Right atrium auricular region (tissue), 2 donors: ENCODE measurements at regions not wholly inside any gene's neighbourhood (a gene's known extent, or its start where the extent isn't known, plus 50 kb on each side); places are given as distances from the start of the nearest gene placed in this dataset.

Experiments used
- DNase-seq: peaks from one replicate; pipeline ENCODE4 v3.0.0-alpha.2; 2019; ENCODE audit warnings: low spot score
- H3K27ac ChIP-seq, 2 donors: fragments of 200-600 bp; sonication (generic); 1 replicate in 1 of 2; 2 replicates in 1 of 2; pipeline ENCODE4 v1.5.1; 2016 to 2019
- H3K27me3 ChIP-seq, 2 donors: fragments of 200-600 bp; sonication (generic); one replicate each; pipeline versions ENCODE4 v1.5.1 to v1.6.0; 2017 to 2019
- H3K36me3 ChIP-seq: fragments of 200-600 bp; sonication (generic); one replicate; pipeline ENCODE4 v1.5.1; 2016
- H3K4me1 ChIP-seq, 2 donors: fragments of 200-600 bp; sonication (generic); one replicate each; pipeline versions ENCODE4 v1.5.1 to v1.6.0; 2017 to 2019
- H3K4me3 ChIP-seq, 2 donors: fragments of 200-600 bp; sonication (generic); 1 replicate in 1 of 2; 2 replicates in 1 of 2; pipeline ENCODE4 v1.5.1; 2017 to 2019; ENCODE audit warnings: mild to moderate bottlenecking in 1 of 2, moderate library complexity in 1 of 2
- H3K9me3 ChIP-seq, 2 donors: fragments of 200-600 bp; sonication (generic); one replicate each; pipeline ENCODE4 v1.5.1; 2019
- CTCF ChIP-seq, 2 donors: fragments of 200-600 bp; sonication (generic); IDR thresholded peaks; one replicate each; pipeline ENCODE4 v1.5.1; 2019; ENCODE audit warnings: antibody characterized with exemption in 2 of 2

- H3K4me1 ChIP-seq, result no peaks in the 10 kb centered on the region
- no peak overlapping the region for H3K4me3 ChIP-seq
- TF ChIP-seq CTCF (IDR thresholded peaks at IDR 0.05), result no peak
- no peak overlapping the region for H3K27ac ChIP-seq
- no peak for DNase-seq
- H3K9me3 ChIP-seq, result no peaks in the 10 kb centered on the region
- no peaks in the 10 kb centered on the region for H3K27me3 ChIP-seq
- H3K36me3 ChIP-seq, result no peaks in the 10 kb centered on the region
Measured at GRCh38 chr12:127723251-127723650, 543.7 kb upstream of the TMEM132C start.

- TF ChIP-seq CTCF (IDR thresholded peaks at IDR 0.05), result no peak
- H3K4me1 ChIP-seq, result no peaks in the 10 kb centered on the region
- H3K27ac ChIP-seq, result no peak overlapping the region
- DNase-seq, result no peak
- H3K4me3 ChIP-seq, result no peak overlapping the region
- no peaks in the 10 kb centered on the region for H3K27me3 ChIP-seq
- no peaks in the 10 kb centered on the region for H3K9me3 ChIP-seq
- no peaks in the 10 kb centered on the region for H3K36me3 ChIP-seq
Measured at GRCh38 chr12:127726671-127727315, 540.2 kb upstream of the TMEM132C start.

GRCh38 chr12:127728285-127728684 is 538.7 kb upstream of the TMEM132C start:
- no peak for TF ChIP-seq CTCF (IDR thresholded peaks at IDR 0.05)
- Histone ChIP-seq H3K9me3 (no peaks in the 10 kb centered on the region), H3K27me3 (no peaks in the 10 kb centered on the region), H3K4me1 (no peaks in the 10 kb centered on the region), H3K27ac (no peak overlapping the region), H3K4me3 (no peak overlapping the region), H3K36me3 (no peaks in the 10 kb centered on the region)
- no peak for DNase-seq

DNA sequence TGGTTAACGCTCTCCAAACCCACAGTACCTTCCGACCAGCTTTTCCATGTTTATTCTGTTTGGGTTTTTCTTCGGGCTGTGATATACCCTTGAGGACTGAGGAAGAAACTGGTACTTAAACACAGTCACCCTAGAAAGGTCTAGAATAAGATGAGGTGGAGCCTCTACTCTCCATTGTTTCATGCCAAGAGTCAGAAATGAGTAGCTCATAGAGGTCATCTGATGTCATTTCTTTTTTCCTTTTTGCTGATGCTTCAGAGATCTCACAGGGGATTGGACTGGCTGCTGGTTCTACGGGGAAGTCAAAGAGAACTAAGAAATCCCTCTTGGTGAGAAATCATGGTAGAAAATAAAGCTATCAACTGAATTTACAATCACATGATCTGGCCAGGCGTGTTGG is 538.2 kb upstream of the TMEM132C start:
- no peaks in the 10 kb centered on the region for H3K27me3 ChIP-seq
- no peak for DNase-seq

GRCh38 chr12:127729381-127729780 is 537.6 kb upstream of the TMEM132C start:
- Histone ChIP-seq H3K4me1 (no peaks in the 10 kb centered on the region), H3K4me3 (no peak overlapping the region), H3K9me3 (no peaks in the 10 kb centered on the region), H3K27me3 (no peaks in the 10 kb centered on the region), H3K36me3 (no peaks in the 10 kb centered on the region), H3K27ac (no peak overlapping the region)
- TF ChIP-seq CTCF (IDR thresholded peaks at IDR 0.05), result no peak
- DNase-seq, result no peak

More for the DNA sequence above, 538.2 kb upstream of the TMEM132C start:
- H3K4me3 ChIP-seq, result no peak overlapping the region
- H3K4me1 ChIP-seq, result no peaks in the 10 kb centered on the region
- no peaks in the 10 kb centered on the region for H3K9me3 ChIP-seq
- no peaks in the 10 kb centered on the region for H3K36me3 ChIP-seq
- H3K27ac ChIP-seq, result no peak overlapping the region
- TF ChIP-seq CTCF (IDR thresholded peaks at IDR 0.05), result no peak

GRCh38 chr12:127731657-127732056 is 535.3 kb upstream of the TMEM132C start:
- H3K27ac ChIP-seq, result no peak overlapping the region
- TF ChIP-seq CTCF (IDR thresholded peaks at IDR 0.05), result no peak
- H3K27me3 ChIP-seq, result no peaks in the 10 kb centered on the region
- DNase-seq, result no peak
- H3K9me3 ChIP-seq, result no peaks in the 10 kb centered on the region
- H3K36me3 ChIP-seq, result no peaks in the 10 kb centered on the region
- no peaks in the 10 kb centered on the region for H3K4me1 ChIP-seq
- no peak overlapping the region for H3K4me3 ChIP-seq
